ENCODE measurements at regions not wholly inside any gene's neighbourhood (a gene's known extent, or its start where the extent isn't known, plus 50 kb on each side); places are given as distances from the start of the nearest gene placed in this dataset.

DNA sequence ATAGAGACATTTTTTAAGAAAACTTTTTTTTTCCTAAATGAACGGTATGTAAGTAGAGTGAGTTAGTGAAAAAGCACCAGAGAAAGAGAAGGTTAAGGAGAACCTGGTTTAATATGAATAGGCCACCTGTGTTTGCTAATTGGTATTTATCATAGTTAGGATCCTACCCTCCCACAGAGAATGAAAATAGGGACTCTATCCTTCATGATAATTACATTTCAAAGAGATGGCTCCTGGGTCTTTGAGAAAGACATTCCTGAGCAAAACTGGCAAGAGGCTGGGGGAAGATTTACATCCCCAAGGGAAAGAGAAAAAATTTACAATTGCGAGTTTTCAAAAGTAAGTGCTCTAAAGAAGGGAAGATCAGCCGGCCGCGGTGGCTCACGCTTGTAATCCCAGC is 1284.5 kb downstream of the SLITRK1 start:
- H3K4me1 ChIP-seq (ENCODE audit: control insufficient read depth, insufficient read depth, low read length): no peaks in the 10 kb centered on the region
- no TSS peak for BruUV-seq (replicated peaks)
- no peak overlapping the region for H2AFZ ChIP-seq (ENCODE audit: control insufficient read depth, low read depth, low read length)
- no peak overlapping the region for H3K4me3 ChIP-seq
- H3K9ac ChIP-seq (ENCODE audit: control insufficient read depth, insufficient read depth, low read length): no peak overlapping the region
- ATAC-seq (no peak), DNase-seq (ENCODE audit: low read depth, low spot score) (no peak), FAIRE-seq (no peak)
- ChIA-PET RAD21 (ENCODE audit: unreplicated experiment) (no interaction called here), CTCF (no interaction called here), POLR2A (no interaction called here), SMC1A (ENCODE audit: uncharacterized antibody, unreplicated experiment) (interaction anchor here (0.9 kb wide), 1 partner anchor 15 kb away, joined by 3 read pairs; no protein-coding TSS in a partner anchor)
- H3K79me2 ChIP-seq (ENCODE audit: control insufficient read depth, insufficient read depth, low read length): no peaks in the 10 kb centered on the region
- no peaks in the 10 kb centered on the region for H3K9me3 ChIP-seq (replicated peaks; ENCODE audit: control insufficient read depth, insufficient read depth, low read length)
- H4K20me1 ChIP-seq (ENCODE audit: control insufficient read depth, insufficient read depth): no peaks in the 10 kb centered on the region
- intact Hi-C loops (cut with micrococcal nuclease; ENCODE audit: unreplicated experiment): no loop called here
- no peaks in the 10 kb centered on the region for H3K27me3 ChIP-seq (replicated peaks in 1 of 2; ENCODE audit: control insufficient read depth in 2 of 2, insufficient read depth in 2 of 2, low read length in 1 of 2)
- H3K4me2 ChIP-seq (ENCODE audit: control insufficient read depth, insufficient read depth): no peak overlapping the region
- TF ChIP-seq, protein P1, sequence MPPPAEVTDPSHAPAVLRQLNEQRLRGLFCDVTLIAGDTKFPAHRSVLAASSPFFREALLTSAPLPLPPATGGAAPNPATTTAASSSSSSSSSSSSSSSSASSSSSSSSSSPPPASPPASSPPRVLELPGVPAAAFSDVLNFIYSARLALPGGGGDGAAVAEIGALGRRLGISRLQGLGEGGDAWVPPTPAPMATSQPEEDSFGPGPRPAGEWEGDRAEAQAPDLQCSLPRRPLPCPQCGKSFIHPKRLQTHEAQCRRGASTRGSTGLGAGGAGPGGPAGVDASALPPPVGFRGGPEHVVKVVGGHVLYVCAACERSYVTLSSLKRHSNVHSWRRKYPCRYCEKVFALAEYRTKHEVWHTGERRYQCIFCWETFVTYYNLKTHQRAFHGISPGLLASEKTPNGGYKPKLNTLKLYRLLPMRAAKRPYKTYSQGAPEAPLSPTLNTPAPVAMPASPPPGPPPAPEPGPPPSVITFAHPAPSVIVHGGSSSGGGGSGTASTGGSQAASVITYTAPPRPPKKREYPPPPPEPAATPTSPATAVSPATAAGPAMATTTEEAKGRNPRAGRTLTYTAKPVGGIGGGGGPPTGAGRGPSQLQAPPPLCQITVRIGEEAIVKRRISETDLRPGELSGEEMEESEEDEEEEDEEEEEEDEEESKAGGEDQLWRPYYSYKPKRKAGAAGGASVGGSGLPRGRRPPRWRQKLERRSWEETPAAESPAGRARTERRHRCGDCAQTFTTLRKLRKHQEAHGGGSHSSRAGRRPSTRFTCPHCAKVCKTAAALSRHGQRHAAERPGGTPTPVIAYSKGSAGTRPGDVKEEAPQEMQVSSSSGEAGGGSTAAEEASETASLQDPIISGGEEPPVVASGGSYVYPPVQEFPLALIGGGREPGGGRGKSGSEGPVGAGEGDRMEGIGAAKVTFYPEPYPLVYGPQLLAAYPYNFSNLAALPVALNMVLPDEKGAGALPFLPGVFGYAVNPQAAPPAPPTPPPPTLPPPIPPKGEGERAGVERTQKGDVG (CRISPR knock-in tag; IDR thresholded peaks at IDR 0.05): no peak
- TF ChIP-seq CBX3 (IDR thresholded peaks at IDR 0.05; ENCODE audit: borderline replicate concordance, low read depth): no peak
- TF ChIP-seq CHD1 (IDR thresholded peaks at IDR 0.05; ENCODE audit: low read depth, low read length): no peak
- no peak for TF ChIP-seq CREB1 (IDR thresholded peaks at IDR 0.05; ENCODE audit: low read depth)
- no peak overlapping the region for H3K27ac ChIP-seq (ENCODE audit: control insufficient read depth, insufficient read depth)
- in situ Hi-C loops (cut with MboI): no loop called here
- 44% methylated on average over 6 of the region's 6 CpGs for WGBS (ENCODE audit: insufficient coverage, insufficient replicate concordance, low lambda C conversion rate, missing lambda C conversion rate)
- H3K36me3 ChIP-seq (ENCODE audit: control insufficient read depth in 2 of 2, insufficient read depth in 2 of 2, low read length in 1 of 2): no peaks in the 10 kb centered on the region

DNA sequence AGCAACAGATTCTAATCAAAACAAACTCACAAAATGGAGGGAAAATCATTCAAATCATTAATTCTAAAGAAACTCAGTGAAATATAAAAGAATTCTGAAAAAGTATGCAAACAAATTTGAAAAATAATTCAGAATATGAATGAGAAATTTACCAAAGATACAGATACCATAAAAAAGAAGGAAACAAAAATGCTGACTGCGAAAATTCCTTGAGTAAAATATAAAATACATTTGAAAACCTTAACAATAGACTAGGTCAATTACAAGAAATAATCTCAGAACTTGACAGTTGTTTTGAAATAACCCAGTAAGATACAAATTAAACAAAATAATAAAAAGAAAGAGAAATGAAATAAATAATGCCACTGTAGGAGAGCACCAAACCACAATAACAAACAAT is 1289.0 kb downstream of the SLITRK1 start:
- intact Hi-C loops (cut with micrococcal nuclease; ENCODE audit: unreplicated experiment): no loop called here
- Histone ChIP-seq H3K27me3 (replicated peaks in 1 of 2; ENCODE audit: control insufficient read depth in 2 of 2, insufficient read depth in 2 of 2, low read length in 1 of 2) (no peaks in the 10 kb centered on the region), H2AFZ (ENCODE audit: control insufficient read depth, low read depth, low read length) (no peak overlapping the region), H3K36me3 (ENCODE audit: control insufficient read depth in 2 of 2, insufficient read depth in 2 of 2, low read length in 1 of 2) (no peaks in the 10 kb centered on the region), H3K4me3 (no peak overlapping the region), H4K20me1 (ENCODE audit: control insufficient read depth, insufficient read depth) (no peaks in the 10 kb centered on the region), H3K27ac (ENCODE audit: control insufficient read depth, insufficient read depth) (no peak overlapping the region), H3K4me1 (ENCODE audit: control insufficient read depth, insufficient read depth, low read length) (no peaks in the 10 kb centered on the region), H3K9me3 (replicated peaks; ENCODE audit: control insufficient read depth, insufficient read depth, low read length) (no peaks in the 10 kb centered on the region), H3K9ac (ENCODE audit: control insufficient read depth, insufficient read depth, low read length) (no peak overlapping the region), H3K79me2 (ENCODE audit: control insufficient read depth, insufficient read depth, low read length) (no peaks in the 10 kb centered on the region), H3K4me2 (ENCODE audit: control insufficient read depth, insufficient read depth) (no peak overlapping the region)
- BruUV-seq (replicated peaks): no TSS peak
- ChIA-PET RAD21 (ENCODE audit: unreplicated experiment) (no interaction called here), POLR2A (no interaction called here), SMC1A (ENCODE audit: uncharacterized antibody, unreplicated experiment) (no interaction called here), CTCF (no interaction called here)
- 0% methylated on average over 1 of the region's 1 CpG for WGBS (ENCODE audit: insufficient coverage, insufficient replicate concordance, low lambda C conversion rate, missing lambda C conversion rate)
- no peak for FAIRE-seq
- DNase-seq (ENCODE audit: low read depth, low spot score): no peak
- in situ Hi-C loops (cut with MboI): no loop called here
- ATAC-seq: no peak
- TF ChIP-seq PML (IDR thresholded peaks at IDR 0.05; ENCODE audit: low read length) (no peak), SREBF2 (IDR thresholded peaks at IDR 0.05; ENCODE audit: low read length) (no peak), NFXL1 (IDR thresholded peaks at IDR 0.05; ENCODE audit: borderline replicate concordance) (no peak), EZH2 (IDR thresholded peaks at IDR 0.05; ENCODE audit: borderline replicate concordance, control insufficient read depth, low read depth, low read length) (no peak), TBL1XR1 (IDR thresholded peaks at IDR 0.05; ENCODE audit: low read depth, low read length) (no peak), SRF (IDR thresholded peaks at IDR 0.05; ENCODE audit: low read depth in 2 of 2, low read length in 2 of 2) (no peak), PAX8 (IDR thresholded peaks at IDR 0.05) (no peak), SUZ12 (IDR thresholded peaks at IDR 0.05; ENCODE audit: unreplicated experiment) (no peak), SMARCA5 (IDR thresholded peaks at IDR 0.05) (no peak), SREBF1 (IDR thresholded peaks at IDR 0.05; ENCODE audit: low read length) (no peak), BMI1 (IDR thresholded peaks at IDR 0.05; ENCODE audit: borderline replicate concordance) (no peak), NRF1 (conservative IDR thresholded peaks at IDR 0.05; ENCODE audit: low read depth, low read length) (no peak)

Measured in GM12878 (cell line).